ENCODE measurements at regions not wholly inside any gene's neighbourhood (a gene's known extent, or its start where the extent isn't known, plus 50 kb on each side); places are given as distances from the start of the nearest gene placed in this dataset.

- ChIA-PET CTCF (no interaction called here), POLR2A (no interaction called here)
- H3K9me3 ChIP-seq (ENCODE audit: control insufficient read depth, insufficient read depth, low read length): no peaks in the 10 kb centered on the region
- no peak overlapping the region for H3K4me3 ChIP-seq (ENCODE audit: low read depth, low read length)
- peaks cover 29% of the 10 kb centered on the region for H3K27me3 ChIP-seq (ENCODE audit: control insufficient read depth, insufficient read depth, low read length)
- no peak for TF ChIP-seq CTCF (IDR thresholded peaks at IDR 0.05; ENCODE audit: low read depth, low read length)
- no peak for DNase-seq (ENCODE audit: low read depth, low spot score)
- H3K27ac ChIP-seq (ENCODE audit: low read depth, low read length): no peak overlapping the region
Measured at GRCh38 chr15:69834761-69835160, 263.0 kb downstream of the TLE3 start.

GRCh38 chr15:69836048-69836447, 261.7 kb downstream of the TLE3 start:
- ChIA-PET CTCF (no interaction called here), POLR2A (interaction anchor here (0.6 kb wide), 1 partner anchor 1558 kb away, joined by 3 read pairs; the partner anchor contains the start of gene FEM1B)
- peaks cover 25% of the 10 kb centered on the region for H3K27me3 ChIP-seq (ENCODE audit: control insufficient read depth, insufficient read depth, low read length)
- 0 out of 2 replicates have a peak, but pooled peaks cover 4% of the 10 kb centered on the region for H3K9me3 ChIP-seq (ENCODE audit: control insufficient read depth, insufficient read depth, low read length)
- H3K4me3 ChIP-seq (ENCODE audit: low read depth, low read length): no peak overlapping the region
- TF ChIP-seq CTCF (IDR thresholded peaks at IDR 0.05; ENCODE audit: low read depth, low read length): no peak
- DNase-seq (ENCODE audit: low read depth, low spot score): no peak
- no peak overlapping the region for H3K27ac ChIP-seq (ENCODE audit: low read depth, low read length)

GRCh38 chr15:69836526-69837230, 261.0 kb downstream of the TLE3 start:
- no peak for TF ChIP-seq CTCF (IDR thresholded peaks at IDR 0.05; ENCODE audit: low read depth, low read length)
- H3K27me3 ChIP-seq (ENCODE audit: control insufficient read depth, insufficient read depth, low read length): peaks cover 30% of the 10 kb centered on the region
- CTCF ChIA-PET: no interaction called here
- H3K4me3 ChIP-seq (ENCODE audit: low read depth, low read length): no peak overlapping the region
- H3K27ac ChIP-seq (ENCODE audit: low read depth, low read length): no peak overlapping the region
- DNase-seq (ENCODE audit: low read depth, low spot score): no peak
- 0 out of 2 replicates have a peak, but pooled peaks cover 4% of the 10 kb centered on the region for H3K9me3 ChIP-seq (ENCODE audit: control insufficient read depth, insufficient read depth, low read length)
- POLR2A ChIA-PET: no interaction called here

- CTCF ChIA-PET: no interaction called here
- no peak overlapping the region for H3K4me3 ChIP-seq (ENCODE audit: low read depth, low read length)
- POLR2A ChIA-PET: no interaction called here
- 0 out of 2 replicates have a peak, but pooled peaks cover 4% of the 10 kb centered on the region for H3K9me3 ChIP-seq (ENCODE audit: control insufficient read depth, insufficient read depth, low read length)
- DNase-seq (ENCODE audit: low read depth, low spot score): no peak
- no peak overlapping the region for H3K27ac ChIP-seq (ENCODE audit: low read depth, low read length)
- TF ChIP-seq CTCF (IDR thresholded peaks at IDR 0.05; ENCODE audit: low read depth, low read length): no peak
- peaks cover 26% of the 10 kb centered on the region for H3K27me3 ChIP-seq (ENCODE audit: control insufficient read depth, insufficient read depth, low read length)
Measured at GRCh38 chr15:69838338-69838737, 259.4 kb downstream of the TLE3 start.

- CTCF ChIA-PET: interaction anchor here (0.6 kb wide), 1 partner anchor 210 kb away, joined by 3 read pairs; no protein-coding TSS in a partner anchor
- DNase-seq (ENCODE audit: low read depth, low spot score): no peak
- peaks cover 24% of the 10 kb centered on the region for H3K27me3 ChIP-seq (ENCODE audit: control insufficient read depth, insufficient read depth, low read length)
Measured at GRCh38 chr15:69838994-69839393, 258.7 kb downstream of the TLE3 start.

More at GRCh38 chr15:69838994-69839393, 258.7 kb downstream of the TLE3 start:
- POLR2A ChIA-PET: no interaction called here
- Histone ChIP-seq H3K4me3 (ENCODE audit: low read depth, low read length) (no peak overlapping the region), H3K27ac (ENCODE audit: low read depth, low read length) (no peak overlapping the region), H3K9me3 (ENCODE audit: control insufficient read depth, insufficient read depth, low read length) (0 out of 2 replicates have a peak, but pooled peaks cover 4% of the 10 kb centered on the region)
- no peak for TF ChIP-seq CTCF (IDR thresholded peaks at IDR 0.05; ENCODE audit: low read depth, low read length)

All from AG04450 (cell line).